HL-60/S4 treated with retinoic acid at 250 ng/mL for 4 days and 3 days (cell line): ENCODE measurements at regions not wholly inside any gene's neighbourhood (a gene's known extent, or its start where the extent isn't known, plus 50 kb on each side); places are given as distances from the start of the nearest gene placed in this dataset.

Experiments
- in situ Hi-C: fragments of 300-500 bp; cut with MboI; formaldehyde crosslinking; loops from 2 replicates; pipeline ENCODE4 v1.7.0; 2022; ENCODE audit warnings: low sequenced_read_pairs

- in situ Hi-C loops = no loop called here
These were observed 96.4 kb downstream of the TMEM170B start for GRCh38 chr6:11633741-11634509.

GRCh38 chr6:11634948-11635347 is 97.4 kb downstream of the TMEM170B start:
- in situ Hi-C loops = no loop called here

GRCh38 chr6:11636121-11636520 is 98.6 kb downstream of the TMEM170B start:
- in situ Hi-C loops = no loop called here

- in situ Hi-C loops = no loop called here
These were observed 99.7 kb downstream of the TMEM170B start for GRCh38 chr6:11637266-11637665.

GRCh38 chr6:11639376-11640235 is 102.1 kb downstream of the TMEM170B start:
- in situ Hi-C loops = no loop called here

GRCh38 chr6:11640486-11640885 is 102.9 kb downstream of the TMEM170B start:
- in situ Hi-C loops = no loop called here

- in situ Hi-C loops = no loop called here
These were observed 106.5 kb downstream of the TMEM170B start for GRCh38 chr6:11644071-11644470.

GRCh38 chr6:11644601-11645000 is 107.1 kb downstream of the TMEM170B start:
- in situ Hi-C loops = no loop called here

- in situ Hi-C loops = no loop called here
These were observed 107.5 kb downstream of the TMEM170B start for GRCh38 chr6:11645016-11645415.

- in situ Hi-C loops = no loop called here
These were observed 110.9 kb downstream of the TMEM170B start for GRCh38 chr6:11648436-11648775.

- in situ Hi-C loops = no loop called here
These were observed 111.3 kb downstream of the TMEM170B start for GRCh38 chr6:11648889-11649288.

- in situ Hi-C loops = loop anchor here (10.0 to 25.0 kb wide), 3 partner anchors 637 to 1237 kb away; partner anchors contain the start of gene EDN1
These were observed 112.6 kb downstream of the TMEM170B start for GRCh38 chr6:11650025-11650696.

GRCh38 chr6:11650711-11651110 is 113.2 kb downstream of the TMEM170B start:
- in situ Hi-C loops = loop anchor here (10.0 to 25.0 kb wide), 3 partner anchors 637 to 1237 kb away; partner anchors contain the start of gene EDN1

- in situ Hi-C loops = loop anchor here (10.0 to 25.0 kb wide), 3 partner anchors 634 to 1234 kb away; partner anchors contain the start of gene EDN1
These were observed 115.6 kb downstream of the TMEM170B start for GRCh38 chr6:11653028-11653583.

GRCh38 chr6:11654876-11655275 is 117.3 kb downstream of the TMEM170B start:
- in situ Hi-C loops = loop anchor here (10.0 to 25.0 kb wide), 3 partner anchors 632 to 1232 kb away; partner anchors contain the start of gene EDN1

- in situ Hi-C loops = loop anchor here (10.0 to 25.0 kb wide), 3 partner anchors 631 to 1231 kb away; partner anchors contain the start of gene EDN1
These were observed 118.9 kb downstream of the TMEM170B start for GRCh38 chr6:11656491-11656890.

GRCh38 chr6:11659757-11660156 is 118.8 kb downstream of the ADTRP start:
- in situ Hi-C loops = loop anchor here (10.0 to 25.0 kb wide), 3 partner anchors 628 to 1228 kb away; partner anchors contain the start of gene EDN1

GRCh38 chr6:11662323-11662722 is 116.3 kb downstream of the ADTRP start:
- in situ Hi-C loops = loop anchor here (25.0 kb wide), 2 partner anchors 625 to 1225 kb away; partner anchors contain the start of gene EDN1

GRCh38 chr6:11663519-11663918 is 115.1 kb downstream of the ADTRP start:
- in situ Hi-C loops = loop anchor here (25.0 kb wide), 2 partner anchors 624 to 1224 kb away; partner anchors contain the start of gene EDN1
